H1 (cell line): ENCODE measurements at regions not wholly inside any gene's neighbourhood (a gene's known extent, or its start where the extent isn't known, plus 50 kb on each side); places are given as distances from the start of the nearest gene placed in this dataset.

Source experiments
- CTCF ChIA-PET: fragments of 300-600 bp; sonication (Branson Sonifier 250); formaldehyde crosslinking; loops from one replicate; lab custom pipeline; 2021; ENCODE audit not compliant: partially characterized antibody; lab: Charles Lee
- POLR2A ChIA-PET: fragments of 300-600 bp; sonication (Branson Sonifier 250); formaldehyde crosslinking; loops from one replicate; lab custom pipeline; 2021; ENCODE audit warnings: inconsistent platforms; ENCODE audit not compliant: partially characterized antibody; lab: Charles Lee
- DNase-seq, 2 experiments: peaks; one replicate each; pipeline versions ENCODE4 v3.0.0 to v3.0.0-alpha.2; 2010 to 2022; ENCODE audit warnings: low spot score in 2 of 2, low read depth in 1 of 2, mixed read lengths in 1 of 2
- FAIRE-seq: peaks from 2 replicates; lab custom pipeline; 2011; peaks lifted over from hg19 to GRCh38; lab: Jason Lieb, UNC
- H2AFZ ChIP-seq: 2 replicates; pipeline ENCODE4 v1.8.1; 2012; ENCODE audit warnings: low read length, inconsistent platforms
- H2AK5ac ChIP-seq: 2 replicates; pipeline ENCODE4 v1.6.1; 2013; ENCODE audit warnings: low read depth, low read length
- H2BK120ac ChIP-seq: replicated peaks from 2 replicates; pipeline ENCODE3; 2013; ENCODE audit warnings: low read depth, low read length, inconsistent platforms
- H2BK12ac ChIP-seq: 2 replicates; pipeline ENCODE4 v1.6.1; 2013; ENCODE audit warnings: low read depth, low read length
- H2BK15ac ChIP-seq: 2 replicates; pipeline ENCODE4 v1.6.1; 2013; ENCODE audit warnings: low read length
- H2BK20ac ChIP-seq: 2 replicates; pipeline ENCODE4 v1.6.1; 2013; ENCODE audit warnings: low read length
- H2BK5ac ChIP-seq: 2 replicates; pipeline ENCODE4 v1.6.1; 2013; ENCODE audit warnings: low read depth, low read length
- H3K14ac ChIP-seq: 2 replicates; pipeline ENCODE4 v1.6.1; 2013; ENCODE audit warnings: inconsistent platforms; ENCODE audit not compliant: insufficient read length
- H3K18ac ChIP-seq: 2 replicates; pipeline ENCODE4 v1.6.1; 2013; ENCODE audit warnings: low read length; ENCODE audit errors: extremely low read depth
- H3K23ac ChIP-seq: 2 replicates; pipeline ENCODE4 v1.6.1; 2013; ENCODE audit warnings: inconsistent platforms; ENCODE audit not compliant: insufficient read length
- H3K23me2 ChIP-seq: 2 replicates; pipeline ENCODE4 v1.6.1; 2013; ENCODE audit warnings: low read depth, low read length
- H3K27ac ChIP-seq: 2 replicates; pipeline ENCODE4 v1.6.1; 2011; ENCODE audit warnings: low read depth, low read length, inconsistent platforms
- H3K27me3 ChIP-seq, 4 experiments: replicated peaks in 1 of 4; 1 replicate in 1 of 4; 2 replicates in 3 of 4; pipeline versions ENCODE4 v1.6.1 to v1.8.1; 2011 to 2013; ENCODE audit warnings: low read length in 3 of 4, mild to moderate bottlenecking in 3 of 4, inconsistent platforms in 2 of 4, mixed read lengths in 2 of 4, moderate library complexity in 1 of 4; ENCODE audit not compliant: control insufficient read depth in 3 of 4, insufficient read depth in 3 of 4; ENCODE audit errors: extremely low read depth in 1 of 4
- H3K36me3 ChIP-seq, 4 experiments: 2 replicates each; pipeline versions ENCODE4 v1.6.1 to v1.8.1; 2011 to 2013; ENCODE audit warnings: mild to moderate bottlenecking in 4 of 4, low read length in 3 of 4, moderate library complexity in 2 of 4, control low read depth in 1 of 4, inconsistent platforms in 1 of 4; ENCODE audit not compliant: insufficient read depth in 4 of 4, control insufficient read depth in 2 of 4
- H3K4ac ChIP-seq: replicated peaks from 2 replicates; pipeline ENCODE3; 2013; ENCODE audit warnings: low read length, low read depth, mixed read lengths, inconsistent platforms; ENCODE audit not compliant: insufficient read length
- H3K4me1 ChIP-seq, 4 experiments: replicated peaks in 1 of 4; 1 replicate in 1 of 4; 2 replicates in 3 of 4; pipeline versions ENCODE4 v1.6.1 to v1.8.1; 2011 to 2013; ENCODE audit warnings: low read length in 3 of 4, inconsistent platforms in 2 of 4, mixed read lengths in 1 of 4; ENCODE audit not compliant: insufficient read depth in 4 of 4, control insufficient read depth in 3 of 4
- H3K4me2 ChIP-seq, 2 experiments: 2 replicates each; pipeline versions ENCODE4 v1.6.1 to v1.8.1; 2011 to 2013; ENCODE audit warnings: low read depth in 2 of 2, low read length in 2 of 2, control low read depth in 1 of 2, inconsistent platforms in 1 of 2, mild to moderate bottlenecking in 1 of 2; ENCODE audit not compliant: insufficient read depth in 1 of 2
- H3K4me3 ChIP-seq, 4 experiments: fragments of 200-600, 300-600 bp in 1 of 4; sonication (generic), shearing (Covaris generic), sonication (Bioruptor Twin) in 1 of 4; 2 replicates each; pipeline versions ENCODE4 v1.5.1 to v1.8.1; 2011 to 2016; ENCODE audit warnings: low read length in 4 of 4, low read depth in 3 of 4, control low read depth in 2 of 4, inconsistent platforms in 2 of 4, mild to moderate bottlenecking in 2 of 4, mixed read lengths in 1 of 4, moderate library complexity in 1 of 4; ENCODE audit not compliant: insufficient read depth in 2 of 4; ENCODE audit errors: extremely low read depth in 1 of 4
- H3K56ac ChIP-seq: replicated peaks from 2 replicates; pipeline ENCODE3; 2013; ENCODE audit warnings: low read depth, mild to moderate bottlenecking, mixed read lengths, low read length, inconsistent platforms; ENCODE audit not compliant: insufficient read length
- H3K79me1 ChIP-seq: 2 replicates; pipeline ENCODE4 v1.6.1; 2013; ENCODE audit warnings: low read depth, low read length, control low read depth
- H3K79me2 ChIP-seq, 2 experiments: 2 replicates each; pipeline versions ENCODE4 v1.6.1 to v1.8.1; 2012 to 2013; ENCODE audit warnings: low read length in 2 of 2, mild to moderate bottlenecking in 2 of 2, inconsistent platforms in 1 of 2; ENCODE audit not compliant: insufficient read depth in 2 of 2, control insufficient read depth in 1 of 2
- H3K9ac ChIP-seq, 4 experiments: replicated peaks in 1 of 4; 1 replicate in 1 of 4; 2 replicates in 3 of 4; pipeline versions ENCODE4 v1.6.1 to v1.8.1; 2011 to 2013; ENCODE audit warnings: low read depth in 3 of 4, low read length in 3 of 4, control low read depth in 2 of 4, mild to moderate bottlenecking in 2 of 4, moderate library complexity in 2 of 4, inconsistent platforms in 1 of 4; ENCODE audit errors: extremely low read depth in 1 of 4
- H3K9me3 ChIP-seq, 2 experiments: 2 replicates each; pipeline versions ENCODE4 v1.6.1 to v1.8.1; 2012 to 2013; ENCODE audit warnings: mild to moderate bottlenecking in 2 of 2, moderate library complexity in 2 of 2, control low read depth in 1 of 2, inconsistent platforms in 1 of 2, low read depth in 1 of 2, low read length in 1 of 2, mixed read lengths in 1 of 2; ENCODE audit not compliant: insufficient read depth in 2 of 2
- H4K20me1 ChIP-seq, 2 experiments: replicated peaks in 1 of 2; 2 replicates each; pipeline versions ENCODE3 to v1.8.1; 2011 to 2013; ENCODE audit warnings: inconsistent platforms in 2 of 2, low read length in 2 of 2, mild to moderate bottlenecking in 1 of 2; ENCODE audit not compliant: insufficient read depth in 2 of 2, control insufficient read depth in 1 of 2
- H4K5ac ChIP-seq: 2 replicates; pipeline ENCODE4 v1.6.1; 2013; ENCODE audit warnings: low read length, low read depth, mixed read lengths, inconsistent platforms; ENCODE audit not compliant: insufficient read length
- H4K8ac ChIP-seq: 2 replicates; pipeline ENCODE4 v1.8.0; 2013; ENCODE audit warnings: mild to moderate bottlenecking, moderate library complexity, low read length, inconsistent platforms; ENCODE audit not compliant: insufficient read depth; ENCODE audit errors: extremely low read depth
- H4K91ac ChIP-seq: replicated peaks from 2 replicates; pipeline ENCODE3; 2013; ENCODE audit warnings: low read length, mixed read lengths, inconsistent platforms; ENCODE audit not compliant: insufficient read length
- POLR2A ChIP-seq, 2 experiments: IDR thresholded peaks; 1 replicate in 1 of 2; 2 replicates in 1 of 2; pipeline ENCODE4 v1.6.1; 2011; ENCODE audit warnings: low read depth in 2 of 2, low read length in 2 of 2, mild to moderate bottlenecking in 2 of 2; ENCODE audit errors: control extremely low read depth in 1 of 2
- WGBS, 2 experiments: shearing (Covaris generic) in 1 of 2; methylation state at CpG; one replicate each; pipeline versions ENCODE4 v1.1.6 to v1.1.7; 2013 to 2015; ENCODE audit warnings: low lambda C conversion rate in 2 of 2, mixed read lengths in 2 of 2, inconsistent platforms in 1 of 2, low coverage in 1 of 2, missing lambda C conversion rate in 1 of 2; ENCODE audit not compliant: insufficient replicate concordance in 2 of 2, insufficient coverage in 1 of 2, insufficient read length in 1 of 2; ENCODE audit errors: extremely low coverage in 1 of 2, missing lambda C conversion rate in 1 of 2; 5-methylcytosine and 5-hydroxymethylcytosine counted together

DNA sequence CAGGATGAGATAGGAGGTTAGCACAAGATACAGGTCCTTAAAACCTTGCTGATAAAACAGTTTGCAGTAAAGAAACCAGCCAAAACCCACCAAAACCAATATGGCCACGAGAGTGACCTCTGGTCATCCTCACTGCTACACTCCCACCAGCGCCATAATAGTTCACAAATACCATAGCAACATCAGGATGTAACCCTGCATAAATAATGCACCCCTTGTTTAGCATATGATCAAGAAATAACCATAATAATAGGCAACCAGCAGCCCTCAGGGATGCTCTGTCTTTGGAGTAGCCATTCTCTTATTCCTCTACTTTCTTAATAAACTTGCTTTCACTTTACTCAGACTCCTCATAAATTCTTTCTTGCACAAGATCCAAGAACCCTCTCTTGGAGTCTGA lies 86.9 kb upstream of the PRSS3 start:
- no peak overlapping the region; a peak in 1 of 4 replicates for H3K4me2 ChIP-seq
- H2BK15ac ChIP-seq, result no peak overlapping the region
- no peaks in the 10 kb centered on the region; a peak in 1 of 7 replicates for H3K4me1 ChIP-seq
- no peak overlapping the region for H2BK12ac ChIP-seq
- H2BK120ac ChIP-seq, result no peak overlapping the region
- no peak overlapping the region for H3K9ac ChIP-seq
- no peak overlapping the region for H3K4ac ChIP-seq
- H4K5ac ChIP-seq, result no peak overlapping the region
- H3K36me3 ChIP-seq, result no peaks in the 10 kb centered on the region; a peak in 1 of 8 replicates
- no peak overlapping the region for H3K56ac ChIP-seq
- H2AFZ ChIP-seq, result no peak overlapping the region
- H3K23ac ChIP-seq, result no peak overlapping the region
- H3K9me3 ChIP-seq, result peaks cover 0 to 3% of the 10 kb centered on the region in 2 experiments; a peak in 1 of 4 replicates
- H4K8ac ChIP-seq, result no peak overlapping the region
- no peak overlapping the region for H3K18ac ChIP-seq
- H3K14ac ChIP-seq, result no peak overlapping the region
- H4K91ac ChIP-seq, result no peak overlapping the region
- peak; percentile 39 for FAIRE-seq
- ChIA-PET CTCF (interaction anchor here (0.6 to 7.4 kb wide), 4 partner anchors 10 to 98 kb away, joined by 3 to 50 read pairs (median 4); no protein-coding TSS in a partner anchor), POLR2A (no interaction called here)
- no peaks in the 10 kb centered on the region for H3K27me3 ChIP-seq
- H3K79me2 ChIP-seq, result no peaks in the 10 kb centered on the region
- H4K20me1 ChIP-seq, result no peaks in the 10 kb centered on the region
- 89% methylated on average over 2 of the region's 2 CpGs; no CpG with 5 or more reads in 1 of the 2 experiments for WGBS, 2 experiments
- no peak overlapping the region for H2AK5ac ChIP-seq
- no peaks in the 10 kb centered on the region for H3K23me2 ChIP-seq
- H2BK5ac ChIP-seq, result no peak overlapping the region
- H3K4me3 ChIP-seq, result no peak overlapping the region
- DNase-seq, result no peak
- no peaks in the 10 kb centered on the region for H3K79me1 ChIP-seq
- no peak overlapping the region for H2BK20ac ChIP-seq
- H3K27ac ChIP-seq, result no peak overlapping the region
- no peak for TF ChIP-seq POLR2A (IDR thresholded peaks at IDR 0.05; ENCODE audit: control extremely low read depth in 1 of 2, low read depth in 2 of 2, low read length in 2 of 2)
